Body of pancreas (tissue), 4 donors: ENCODE measurements at regions not wholly inside any gene's neighbourhood (a gene's known extent, or its start where the extent isn't known, plus 50 kb on each side); places are given as distances from the start of the nearest gene placed in this dataset.

ENCODE experiments used
- ATAC-seq: fragments of 150-250 bp; one replicate; pipeline ENCODE4 v1.9.1; 2016
- DNase-seq, 4 donors: peaks; one replicate each; pipeline ENCODE4 v3.0.0-alpha.2; 2019
- H3K27ac ChIP-seq, 4 donors: fragments of 200-600 bp; sonication (generic); 1 replicate in 3 of 4; 2 replicates in 1 of 4; pipeline versions ENCODE4 v1.5.1 to v1.6.1; 2016 to 2019; ENCODE audit warnings: mild to moderate bottlenecking in 1 of 4, mixed read lengths in 1 of 4, moderate library complexity in 1 of 4
- H3K27me3 ChIP-seq, 2 donors: fragments of 200-600 bp; sonication (generic); one replicate each; pipeline ENCODE4 v1.6.0; 2016; ENCODE audit warnings: mild to moderate bottlenecking in 1 of 2
- H3K36me3 ChIP-seq, 2 donors: fragments of 200-600 bp; sonication (generic); replicated peaks in 1 of 2; 2 replicates each; pipeline ENCODE4 v1.5.1; 2016; ENCODE audit warnings: low read depth in 2 of 2; ENCODE audit not compliant: insufficient read depth in 1 of 2
- H3K4me1 ChIP-seq: fragments of 200-600 bp; sonication (generic); one replicate; pipeline ENCODE4 v1.6.0; 2016
- H3K4me3 ChIP-seq, 2 donors: fragments of 200-600 bp; sonication (generic); 1 replicate in 1 of 2; 2 replicates in 1 of 2; pipeline ENCODE4 v1.5.1; 2016 to 2019
- H3K9me3 ChIP-seq, 3 donors: fragments of 200-600 bp; sonication (generic); 1 replicate in 2 of 3; 2 replicates in 1 of 3; pipeline ENCODE4 v1.5.1; 2016
- CTCF ChIP-seq, 7 experiments: fragments of 450-650 bp in 4 of 7; fragments of 200-600 bp in 3 of 7; sonication (generic) in 3 of 7; IDR thresholded peaks; one replicate each; pipeline ENCODE4 v1.5.1; 2016 to 2019; ENCODE audit warnings: antibody characterized with exemption in 7 of 7
- POLR2A ChIP-seq, 3 donors: fragments of 450-650 bp; IDR thresholded peaks; one replicate each; pipeline ENCODE4 v1.6.1; 2016; ENCODE audit warnings: antibody characterized with exemption in 3 of 3, mild to moderate bottlenecking in 2 of 3
- WGBS, 2 donors: methylation state at CpG; one replicate each; pipeline ENCODE4 v1.1.5; 2017; 5-methylcytosine and 5-hydroxymethylcytosine counted together
- intact Hi-C: fragments of 100-400 bp; cut with DNase I; formaldehyde crosslinking; loops from one replicate; pipeline ENCODE4 v1.15.1; 2023

GRCh38 chr9:86601697-86602096 is 247.5 kb upstream of the TUT7 start:
- no peak overlapping the region for H3K4me3 ChIP-seq
- H3K4me1 ChIP-seq, result no peaks in the 10 kb centered on the region
- intact Hi-C loops, result no loop called here
- DNase-seq (no peak), ATAC-seq (no peak)
- H3K36me3 ChIP-seq, result no peaks in the 10 kb centered on the region
- no peaks in the 10 kb centered on the region for H3K27me3 ChIP-seq
- H3K27ac ChIP-seq, result no peak overlapping the region
- 61 to 84% methylated on average over 3 of the region's 3 CpGs for WGBS, 2 donors
- TF ChIP-seq CTCF (IDR thresholded peaks at IDR 0.05) (no peak), POLR2A (IDR thresholded peaks at IDR 0.05) (no peak)
- H3K9me3 ChIP-seq, result no peaks in the 10 kb centered on the region

- Histone ChIP-seq H3K27ac (no peak overlapping the region), H3K9me3 (no peaks in the 10 kb centered on the region), H3K4me1 (no peaks in the 10 kb centered on the region), H3K4me3 (no peak overlapping the region), H3K36me3 (no peaks in the 10 kb centered on the region), H3K27me3 (no peaks in the 10 kb centered on the region)
- ATAC-seq, result no peak
- intact Hi-C loops, result no loop called here
- 36 to 41% methylated on average over 3 of the region's 3 CpGs for WGBS, 2 donors
- TF ChIP-seq POLR2A (IDR thresholded peaks at IDR 0.05) (no peak), CTCF (IDR thresholded peaks at IDR 0.05) (no peak)
- no peak for DNase-seq
These were observed 246.8 kb upstream of the TUT7 start for GRCh38 chr9:86600977-86601376.

GRCh38 chr9:86600291-86600690 is 246.1 kb upstream of the TUT7 start:
- no peaks in the 10 kb centered on the region for H3K27me3 ChIP-seq
- 45 to 49% methylated on average over 3 of the region's 3 CpGs for WGBS, 2 donors
- no peak for ATAC-seq
- TF ChIP-seq POLR2A (IDR thresholded peaks at IDR 0.05) (no peak), CTCF (IDR thresholded peaks at IDR 0.05) (no peak)
- H3K4me1 ChIP-seq, result no peaks in the 10 kb centered on the region
- no peak for DNase-seq
- no peaks in the 10 kb centered on the region for H3K36me3 ChIP-seq
- no peak overlapping the region for H3K27ac ChIP-seq
- H3K4me3 ChIP-seq, result no peak overlapping the region
- intact Hi-C loops, result no loop called here
- H3K9me3 ChIP-seq, result no peaks in the 10 kb centered on the region

- TF ChIP-seq CTCF (IDR thresholded peaks at IDR 0.05) (no peak), POLR2A (IDR thresholded peaks at IDR 0.05) (no peak)
- ATAC-seq (no peak), DNase-seq (no peak)
- H3K27ac ChIP-seq, result no peak overlapping the region
- H3K9me3 ChIP-seq, result no peaks in the 10 kb centered on the region
- no peak overlapping the region for H3K4me3 ChIP-seq
- WGBS, 2 donors, result 42 to 81% methylated on average over 1 of the region's 1 CpG
- intact Hi-C loops, result no loop called here
- no peaks in the 10 kb centered on the region for H3K4me1 ChIP-seq
- H3K36me3 ChIP-seq, result no peaks in the 10 kb centered on the region
- H3K27me3 ChIP-seq, result no peaks in the 10 kb centered on the region
These were observed 245.4 kb upstream of the TUT7 start for GRCh38 chr9:86599561-86599960.

- intact Hi-C loops, result no loop called here
- Histone ChIP-seq H3K9me3 (no peaks in the 10 kb centered on the region), H3K27ac (no peak overlapping the region), H3K36me3 (no peaks in the 10 kb centered on the region), H3K4me3 (no peak overlapping the region), H3K27me3 (no peaks in the 10 kb centered on the region), H3K4me1 (no peaks in the 10 kb centered on the region)
- no peak for DNase-seq
- no peak for ATAC-seq
- WGBS, 2 donors, result 64 to 67% methylated on average over 10 of the region's 10 CpGs
- no peak for TF ChIP-seq CTCF (IDR thresholded peaks at IDR 0.05)
- no peak for TF ChIP-seq POLR2A (IDR thresholded peaks at IDR 0.05)
These were observed 244.4 kb upstream of the TUT7 start for GRCh38 chr9:86598411-86599239.
